ENCODE measurements at regions not wholly inside any gene's neighbourhood (a gene's known extent, or its start where the extent isn't known, plus 50 kb on each side); places are given as distances from the start of the nearest gene placed in this dataset.

GRCh38 chr16:49183911-49184310 lies 97.7 kb downstream of the CBLN1 start:
- H3K27me3 Mint-ChIP-seq = peaks cover 18% of the 10 kb centered on the region
- H3K36me3 Mint-ChIP-seq (ENCODE audit: insufficient read depth) = no peaks in the 10 kb centered on the region
- peak; percentile 16 for DNase-seq (ENCODE audit: low spot score, unreplicated experiment)
- no peaks in the 10 kb centered on the region for H3K9me3 Mint-ChIP-seq (ENCODE audit: low read depth)
- TF ChIP-seq CTCF (IDR thresholded peaks at IDR 0.05; ENCODE audit: unreplicated experiment) = peak; percentile 64
- H3K4me1 Mint-ChIP-seq (ENCODE audit: low read depth) = peaks cover 3% of the 10 kb centered on the region
- H3K27ac Mint-ChIP-seq = no peak overlapping the region
- no peak overlapping the region for H3K4me3 Mint-ChIP-seq (ENCODE audit: low read depth)

- Mint-ChIP-seq H3K4me1 (ENCODE audit: low read depth) (peaks cover 3% of the 10 kb centered on the region), H3K27ac (no peak overlapping the region)
Observed at GRCh38 chr16:49181791-49182518, 99.7 kb downstream of the CBLN1 start.

GRCh38 chr16:49179714-49180330 lies 101.8 kb downstream of the CBLN1 start:
- no peak for TF ChIP-seq CTCF (IDR thresholded peaks at IDR 0.05; ENCODE audit: unreplicated experiment)
- Mint-ChIP-seq H3K27me3 (peaks cover 31% of the 10 kb centered on the region), H3K36me3 (ENCODE audit: insufficient read depth) (no peaks in the 10 kb centered on the region), H3K4me1 (ENCODE audit: low read depth) (peaks cover 3% of the 10 kb centered on the region), H3K27ac (no peak overlapping the region), H3K9me3 (ENCODE audit: low read depth) (no peaks in the 10 kb centered on the region), H3K4me3 (ENCODE audit: low read depth) (no peak overlapping the region)
- no peak for DNase-seq (ENCODE audit: low spot score, unreplicated experiment)

More at GRCh38 chr16:49181791-49182518, 99.7 kb downstream of the CBLN1 start:
- Mint-ChIP-seq H3K36me3 (ENCODE audit: insufficient read depth) (no peaks in the 10 kb centered on the region), H3K27me3 (peaks cover 32% of the 10 kb centered on the region), H3K4me3 (ENCODE audit: low read depth) (no peak overlapping the region), H3K9me3 (ENCODE audit: low read depth) (no peaks in the 10 kb centered on the region)
- DNase-seq (ENCODE audit: low spot score, unreplicated experiment) = no peak
- no peak for TF ChIP-seq CTCF (IDR thresholded peaks at IDR 0.05; ENCODE audit: unreplicated experiment)

GRCh38 chr16:49168126-49168525 lies 113.5 kb downstream of the CBLN1 start:
- no peak for TF ChIP-seq CTCF (IDR thresholded peaks at IDR 0.05; ENCODE audit: unreplicated experiment)
- Mint-ChIP-seq H3K4me1 (ENCODE audit: low read depth) (no peaks in the 10 kb centered on the region), H3K27me3 (peaks cover 36% of the 10 kb centered on the region), H3K9me3 (ENCODE audit: low read depth) (no peaks in the 10 kb centered on the region), H3K4me3 (ENCODE audit: low read depth) (no peak overlapping the region), H3K36me3 (ENCODE audit: insufficient read depth) (no peaks in the 10 kb centered on the region), H3K27ac (no peak overlapping the region)
- no peak for DNase-seq (ENCODE audit: low spot score, unreplicated experiment)

- DNase-seq (ENCODE audit: low spot score, unreplicated experiment) = no peak
- Mint-ChIP-seq H3K27me3 (peaks cover 27% of the 10 kb centered on the region), H3K36me3 (ENCODE audit: insufficient read depth) (no peaks in the 10 kb centered on the region), H3K4me3 (ENCODE audit: low read depth) (no peak overlapping the region), H3K9me3 (ENCODE audit: low read depth) (no peaks in the 10 kb centered on the region), H3K4me1 (ENCODE audit: low read depth) (no peaks in the 10 kb centered on the region), H3K27ac (no peak overlapping the region)
- TF ChIP-seq CTCF (IDR thresholded peaks at IDR 0.05; ENCODE audit: unreplicated experiment) = no peak
Observed at GRCh38 chr16:49165025-49165424, 116.6 kb downstream of the CBLN1 start.

Measured in progenitor cell of endocrine pancreas (in vitro differentiated cells).